Ishikawa (cell line): ENCODE measurements at regions not wholly inside any gene's neighbourhood (a gene's known extent, or its start where the extent isn't known, plus 50 kb on each side); places are given as distances from the start of the nearest gene placed in this dataset.

Experiments used
- CEBPB ChIP-seq: IDR thresholded peaks from 2 replicates; pipeline ENCODE4 v1.6.1; 2012
- FOXM1 ChIP-seq: IDR thresholded peaks from 2 replicates; pipeline ENCODE4 v1.6.1; 2012; ENCODE audit warnings: low read depth, borderline replicate concordance

DNA sequence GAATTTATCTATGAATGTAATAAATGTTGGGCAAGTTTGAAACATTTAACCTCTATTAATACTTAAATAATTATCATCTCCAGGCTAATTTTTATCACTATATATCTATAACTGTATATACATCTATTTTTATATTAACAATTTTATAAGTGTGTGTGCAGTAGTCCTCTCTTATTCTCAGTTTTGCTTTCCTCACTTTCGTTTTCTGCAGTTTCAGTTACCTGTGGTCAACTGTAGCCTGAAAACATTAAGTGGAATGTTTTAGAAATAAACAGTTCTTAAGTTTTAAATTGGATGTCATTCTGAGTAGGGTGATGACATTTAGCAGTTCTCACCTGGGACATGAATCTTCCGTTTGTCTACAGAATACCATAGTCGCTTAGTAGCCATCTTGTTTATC is 379.4 kb upstream of the MAN1A1 start:
- TF ChIP-seq CEBPB (no peak), FOXM1 (no peak)
